ENCODE measurements at regions not wholly inside any gene's neighbourhood (a gene's known extent, or its start where the extent isn't known, plus 50 kb on each side); places are given as distances from the start of the nearest gene placed in this dataset.

DNA sequence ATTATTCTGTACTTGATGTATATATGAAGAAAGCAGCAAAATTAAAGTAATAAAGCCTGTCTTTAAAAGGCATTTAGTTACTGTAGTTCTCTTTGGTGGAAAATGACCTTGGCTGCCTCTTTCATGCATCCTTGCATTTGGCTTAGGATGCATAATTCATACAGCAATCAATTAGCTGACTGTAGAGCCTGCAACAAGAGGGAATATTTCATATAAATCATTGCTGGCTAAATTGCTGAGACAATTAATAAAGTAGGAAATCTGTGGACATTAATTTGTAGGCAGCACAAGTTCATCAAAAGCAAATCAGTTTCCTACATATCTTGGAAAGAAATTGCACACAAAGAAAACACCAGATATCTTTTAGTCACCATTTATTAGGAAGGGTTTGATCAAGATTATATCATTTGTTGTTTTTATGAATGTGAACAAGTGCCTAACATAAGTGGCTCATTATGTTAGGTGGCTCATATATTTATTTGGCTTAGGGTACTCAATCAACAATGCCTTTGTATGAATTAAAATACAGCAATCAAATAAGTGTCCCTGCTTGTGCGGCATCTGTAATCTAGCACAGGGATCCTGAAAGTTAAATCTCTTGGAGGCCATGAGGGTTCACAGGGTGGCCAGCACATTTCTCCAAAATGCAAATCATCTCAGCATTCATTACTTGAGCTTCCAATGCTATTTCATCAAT lies 220.4 kb upstream of the SPOPL start:
- H2BK120ac ChIP-seq (ENCODE audit: low read depth, low read length) = no peak overlapping the region
- no peak overlapping the region for H4K8ac ChIP-seq (ENCODE audit: low read depth, low read length)
- no peak overlapping the region for H2AFZ ChIP-seq (ENCODE audit: low read length)
- no peak overlapping the region for H3K4me3 ChIP-seq (ENCODE audit: low read length in 2 of 2)
- no CpG with 5 or more reads among the region's 1 CpG for WGBS, 2 donors (ENCODE audit: extremely low coverage in 2 of 2, insufficient read length in 2 of 2, insufficient replicate concordance in 1 of 2)
- H2BK5ac ChIP-seq (ENCODE audit: low read length) = no peak overlapping the region
- H3K9ac ChIP-seq (ENCODE audit: low read depth, low read length, poor library complexity) = no peak overlapping the region
- H2BK15ac ChIP-seq (ENCODE audit: low read length) = no peak overlapping the region
- DNase-seq (ENCODE audit: low spot score) = no peak
- no peak overlapping the region for H3K18ac ChIP-seq (ENCODE audit: low read length)
- H3K23ac ChIP-seq (ENCODE audit: low read depth, low read length, poor library complexity) = no peak overlapping the region
- no peak overlapping the region for H2BK12ac ChIP-seq (ENCODE audit: low read length)
- peaks cover 0 to 2% of the 10 kb centered on the region in 2 donors for H3K9me3 ChIP-seq (replicated peaks in 1 of 2; ENCODE audit: control insufficient read depth in 2 of 2, insufficient read depth in 1 of 2, low read depth in 1 of 2, low read length in 2 of 2)
- no peak overlapping the region for H3K4ac ChIP-seq (ENCODE audit: low read length)
- no peak overlapping the region for H3K27ac ChIP-seq (replicated peaks; ENCODE audit: low read length)
- no peaks in the 10 kb centered on the region for H3K36me3 ChIP-seq (replicated peaks in 1 of 2; ENCODE audit: control insufficient read depth in 2 of 2, insufficient read depth in 2 of 2, low read length in 2 of 2)
- no peak overlapping the region for H2AK5ac ChIP-seq (ENCODE audit: low read depth, low read length)
- H3K4me2 ChIP-seq (ENCODE audit: insufficient read depth, low read length, poor library complexity, severe bottlenecking) = no peak overlapping the region
- no peaks in the 10 kb centered on the region for H3K79me1 ChIP-seq (ENCODE audit: low read depth, low read length)
- H3K27me3 ChIP-seq (ENCODE audit: control insufficient read depth in 3 of 3, insufficient read depth in 3 of 3, low read depth in 1 of 3, low read length in 3 of 3) = no peaks in the 10 kb centered on the region
- H4K91ac ChIP-seq (ENCODE audit: low read depth, low read length, poor library complexity) = no peak overlapping the region
- no peak overlapping the region for H3K14ac ChIP-seq (ENCODE audit: low read length)
- peaks cover 3% of the 10 kb centered on the region in 2 donors for H3K4me1 ChIP-seq (ENCODE audit: control insufficient read depth in 2 of 2, insufficient read depth in 1 of 2, low read depth in 1 of 2, low read length in 2 of 2)

DNA sequence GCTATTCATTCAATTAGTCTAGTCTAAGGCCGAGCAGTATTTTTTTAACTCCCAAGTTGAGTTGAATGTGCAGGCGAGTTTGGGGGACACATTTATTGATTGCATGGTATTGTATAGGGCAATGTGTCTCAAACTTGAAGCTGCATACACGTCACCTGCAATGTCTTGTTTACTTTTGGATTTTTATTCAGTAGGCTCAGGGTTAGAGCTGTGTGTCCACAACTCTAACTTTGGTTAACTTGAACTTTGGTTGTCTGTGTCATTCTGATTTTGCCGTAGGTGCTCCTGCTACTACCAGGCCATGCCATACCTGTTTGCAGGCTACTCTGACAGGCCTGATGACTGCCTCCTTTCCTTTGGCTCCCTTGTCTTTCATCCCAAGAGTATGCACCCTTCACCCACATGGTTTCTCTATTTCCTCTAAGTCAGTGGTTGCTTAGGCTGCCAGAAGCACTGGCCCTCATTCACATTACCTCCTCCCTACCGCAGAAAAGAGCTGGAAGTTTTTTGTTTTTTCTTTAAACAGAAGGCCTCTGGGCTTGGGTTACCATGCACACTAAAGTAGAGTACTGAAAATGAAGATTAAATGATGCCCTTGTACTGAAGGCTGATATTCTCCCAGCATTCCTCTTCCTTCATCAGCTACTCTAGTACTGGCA lies 219.4 kb upstream of the SPOPL start:
- no peak overlapping the region for H2AK5ac ChIP-seq (ENCODE audit: low read depth, low read length)
- no peaks in the 10 kb centered on the region for H3K4me1 ChIP-seq (ENCODE audit: control insufficient read depth in 2 of 2, insufficient read depth in 1 of 2, low read depth in 1 of 2, low read length in 2 of 2)
- no peak overlapping the region for H3K4me3 ChIP-seq (ENCODE audit: low read length in 2 of 2)
- H2BK15ac ChIP-seq (ENCODE audit: low read length) = no peak overlapping the region
- no peak overlapping the region for H3K4me2 ChIP-seq (ENCODE audit: insufficient read depth, low read length, poor library complexity, severe bottlenecking)
- H2BK5ac ChIP-seq (ENCODE audit: low read length) = no peak overlapping the region
- peak overlapping the region; percentile 21 for H3K18ac ChIP-seq (ENCODE audit: low read length)
- H3K23ac ChIP-seq (ENCODE audit: low read depth, low read length, poor library complexity) = no peak overlapping the region
- no peak overlapping the region for H3K4ac ChIP-seq (ENCODE audit: low read length)
- H2BK120ac ChIP-seq (ENCODE audit: low read depth, low read length) = no peak overlapping the region
- H3K27ac ChIP-seq (replicated peaks; ENCODE audit: low read length) = no peak overlapping the region
- no peaks in the 10 kb centered on the region for H3K36me3 ChIP-seq (replicated peaks in 1 of 2; ENCODE audit: control insufficient read depth in 2 of 2, insufficient read depth in 2 of 2, low read length in 2 of 2)
- no peak overlapping the region for H4K8ac ChIP-seq (ENCODE audit: low read depth, low read length)
- H2BK12ac ChIP-seq (ENCODE audit: low read length) = no peak overlapping the region
- no peak overlapping the region for H2AFZ ChIP-seq (ENCODE audit: low read length)
- WGBS, 2 donors (ENCODE audit: extremely low coverage in 2 of 2, insufficient read length in 2 of 2, insufficient replicate concordance in 1 of 2) = no CpG with 5 or more reads among the region's 5 CpGs
- no peak overlapping the region for H3K14ac ChIP-seq (ENCODE audit: low read length)
- H3K9me3 ChIP-seq (replicated peaks in 1 of 2; ENCODE audit: control insufficient read depth in 2 of 2, insufficient read depth in 1 of 2, low read depth in 1 of 2, low read length in 2 of 2) = peaks cover 0 to 2% of the 10 kb centered on the region in 2 donors
- no peak overlapping the region for H4K91ac ChIP-seq (ENCODE audit: low read depth, low read length, poor library complexity)
- DNase-seq (ENCODE audit: low spot score) = no peak
- H3K79me1 ChIP-seq (ENCODE audit: low read depth, low read length) = no peaks in the 10 kb centered on the region
- no peaks in the 10 kb centered on the region for H3K27me3 ChIP-seq (ENCODE audit: control insufficient read depth in 3 of 3, insufficient read depth in 3 of 3, low read depth in 1 of 3, low read length in 3 of 3)
- H3K9ac ChIP-seq (ENCODE audit: low read depth, low read length, poor library complexity) = no peak overlapping the region

DNA sequence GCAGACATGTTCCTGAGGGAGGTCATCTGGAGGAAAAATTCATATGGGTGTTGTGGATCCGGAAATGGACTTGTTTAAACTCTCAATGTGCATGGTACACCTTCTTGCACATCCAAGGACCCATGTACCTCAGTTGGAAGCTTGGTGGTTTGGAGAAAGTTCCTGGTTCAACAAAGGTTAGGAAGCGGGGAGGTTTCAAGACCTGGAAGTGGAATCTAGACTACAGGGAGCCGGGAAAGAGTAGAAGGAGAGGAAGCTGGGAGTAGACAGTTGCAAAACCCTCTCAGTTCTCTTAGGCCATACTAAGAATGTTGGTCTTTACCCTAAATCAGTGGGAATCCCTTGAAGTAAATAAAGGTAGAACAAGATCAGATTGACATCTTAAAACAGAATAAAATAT lies 209.8 kb upstream of the SPOPL start:
- no peak overlapping the region for H4K91ac ChIP-seq (ENCODE audit: low read depth, low read length, poor library complexity)
- no peaks in the 10 kb centered on the region for H3K4me1 ChIP-seq (ENCODE audit: control insufficient read depth in 2 of 2, insufficient read depth in 1 of 2, low read depth in 1 of 2, low read length in 2 of 2)
- no peaks in the 10 kb centered on the region for H3K9me3 ChIP-seq (replicated peaks in 1 of 2; ENCODE audit: control insufficient read depth in 2 of 2, insufficient read depth in 1 of 2, low read depth in 1 of 2, low read length in 2 of 2)
- H3K14ac ChIP-seq (ENCODE audit: low read length) = no peak overlapping the region
- no peak overlapping the region for H3K4ac ChIP-seq (ENCODE audit: low read length)
- no peak overlapping the region for H3K18ac ChIP-seq (ENCODE audit: low read length)
- H2BK15ac ChIP-seq (ENCODE audit: low read length) = no peak overlapping the region
- no peak overlapping the region for H2AK5ac ChIP-seq (ENCODE audit: low read depth, low read length)
- H3K27ac ChIP-seq (replicated peaks; ENCODE audit: low read length) = no peak overlapping the region
- no peaks in the 10 kb centered on the region for H3K27me3 ChIP-seq (ENCODE audit: control insufficient read depth in 3 of 3, insufficient read depth in 3 of 3, low read depth in 1 of 3, low read length in 3 of 3)
- no peak overlapping the region for H2BK120ac ChIP-seq (ENCODE audit: low read depth, low read length)
- no peak overlapping the region for H3K4me3 ChIP-seq (ENCODE audit: low read length in 2 of 2)
- WGBS, 2 donors (ENCODE audit: extremely low coverage in 2 of 2, insufficient read length in 2 of 2, insufficient replicate concordance in 1 of 2) = no CpG with 5 or more reads among the region's 3 CpGs
- H3K79me1 ChIP-seq (ENCODE audit: low read depth, low read length) = no peaks in the 10 kb centered on the region
- H2BK5ac ChIP-seq (ENCODE audit: low read length) = no peak overlapping the region
- H3K9ac ChIP-seq (ENCODE audit: low read depth, low read length, poor library complexity) = no peak overlapping the region
- no peak overlapping the region for H2AFZ ChIP-seq (ENCODE audit: low read length)
- DNase-seq (ENCODE audit: low spot score) = no peak
- no peaks in the 10 kb centered on the region for H3K36me3 ChIP-seq (replicated peaks in 1 of 2; ENCODE audit: control insufficient read depth in 2 of 2, insufficient read depth in 2 of 2, low read length in 2 of 2)
- no peak overlapping the region for H4K8ac ChIP-seq (ENCODE audit: low read depth, low read length)
- H3K23ac ChIP-seq (ENCODE audit: low read depth, low read length, poor library complexity) = no peak overlapping the region
- no peak overlapping the region for H3K4me2 ChIP-seq (ENCODE audit: insufficient read depth, low read length, poor library complexity, severe bottlenecking)
- no peak overlapping the region for H2BK12ac ChIP-seq (ENCODE audit: low read length)

DNA sequence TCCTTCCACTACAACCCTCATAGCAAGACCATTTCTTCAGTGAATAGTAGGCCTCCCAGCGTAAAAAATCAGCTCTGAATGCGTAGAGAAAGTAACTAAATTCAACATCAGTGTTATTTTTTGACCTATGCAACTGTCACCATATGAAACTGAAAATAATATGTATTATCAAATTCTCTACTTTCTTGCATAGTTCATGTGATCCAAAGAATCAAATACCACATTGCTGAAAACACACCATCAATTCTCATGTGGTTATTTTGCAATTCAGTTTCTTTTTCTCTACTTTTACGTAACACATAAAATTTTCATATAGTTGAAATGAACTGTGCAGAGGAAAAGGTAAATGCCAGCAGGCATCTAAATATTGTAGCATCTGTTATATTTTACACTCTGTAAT lies 208.5 kb upstream of the SPOPL start:
- Histone ChIP-seq H3K27me3 (ENCODE audit: control insufficient read depth in 3 of 3, insufficient read depth in 3 of 3, low read depth in 1 of 3, low read length in 3 of 3) (no peaks in the 10 kb centered on the region), H3K14ac (ENCODE audit: low read length) (no peak overlapping the region)
- WGBS, 2 donors (ENCODE audit: extremely low coverage in 2 of 2, insufficient read length in 2 of 2, insufficient replicate concordance in 1 of 2) = no CpG with 5 or more reads among the region's 3 CpGs

More for the DNA sequence above, 208.5 kb upstream of the SPOPL start:
- DNase-seq (ENCODE audit: low spot score) = no peak
- no peaks in the 10 kb centered on the region for H3K4me1 ChIP-seq (ENCODE audit: control insufficient read depth in 2 of 2, insufficient read depth in 1 of 2, low read depth in 1 of 2, low read length in 2 of 2)
- no peak overlapping the region for H3K27ac ChIP-seq (replicated peaks; ENCODE audit: low read length)
- no peak overlapping the region for H2BK12ac ChIP-seq (ENCODE audit: low read length)
- H3K4me3 ChIP-seq (ENCODE audit: low read length in 2 of 2) = no peak overlapping the region
- no peak overlapping the region for H3K4me2 ChIP-seq (ENCODE audit: insufficient read depth, low read length, poor library complexity, severe bottlenecking)
- no peak overlapping the region for H2AK5ac ChIP-seq (ENCODE audit: low read depth, low read length)
- H3K23ac ChIP-seq (ENCODE audit: low read depth, low read length, poor library complexity) = no peak overlapping the region
- H4K91ac ChIP-seq (ENCODE audit: low read depth, low read length, poor library complexity) = no peak overlapping the region
- no peak overlapping the region for H2AFZ ChIP-seq (ENCODE audit: low read length)
- H3K9ac ChIP-seq (ENCODE audit: low read depth, low read length, poor library complexity) = no peak overlapping the region
- no peak overlapping the region for H4K8ac ChIP-seq (ENCODE audit: low read depth, low read length)
- H3K4ac ChIP-seq (ENCODE audit: low read length) = no peak overlapping the region
- H2BK15ac ChIP-seq (ENCODE audit: low read length) = no peak overlapping the region
- no peaks in the 10 kb centered on the region for H3K79me1 ChIP-seq (ENCODE audit: low read depth, low read length)
- H2BK120ac ChIP-seq (ENCODE audit: low read depth, low read length) = no peak overlapping the region
- H3K9me3 ChIP-seq (replicated peaks in 1 of 2; ENCODE audit: control insufficient read depth in 2 of 2, insufficient read depth in 1 of 2, low read depth in 1 of 2, low read length in 2 of 2) = no peaks in the 10 kb centered on the region
- no peak overlapping the region for H3K18ac ChIP-seq (ENCODE audit: low read length)
- H2BK5ac ChIP-seq (ENCODE audit: low read length) = no peak overlapping the region
- H3K36me3 ChIP-seq (replicated peaks in 1 of 2; ENCODE audit: control insufficient read depth in 2 of 2, insufficient read depth in 2 of 2, low read length in 2 of 2) = no peaks in the 10 kb centered on the region

Data from neuronal stem cell (in vitro differentiated cells).